IPS DF 4.7 (cell line): ENCODE measurements at regions not wholly inside any gene's neighbourhood (a gene's known extent, or its start where the extent isn't known, plus 50 kb on each side); places are given as distances from the start of the nearest gene placed in this dataset.
A peak's percentile ranks its signal among the peaks of the same experiment; 100 is the strongest.

Experiments used
- DNase-seq: peaks from one replicate; pipeline ENCODE4 v3.0.0-alpha.2; 2013; ENCODE audit warnings: low spot score; ENCODE audit errors: extremely low read depth

- DNase-seq, result no peak
Observed at GRCh38 chr18:41371156-41372045, 583.6 kb upstream of the PIK3C3 start.

DNA sequence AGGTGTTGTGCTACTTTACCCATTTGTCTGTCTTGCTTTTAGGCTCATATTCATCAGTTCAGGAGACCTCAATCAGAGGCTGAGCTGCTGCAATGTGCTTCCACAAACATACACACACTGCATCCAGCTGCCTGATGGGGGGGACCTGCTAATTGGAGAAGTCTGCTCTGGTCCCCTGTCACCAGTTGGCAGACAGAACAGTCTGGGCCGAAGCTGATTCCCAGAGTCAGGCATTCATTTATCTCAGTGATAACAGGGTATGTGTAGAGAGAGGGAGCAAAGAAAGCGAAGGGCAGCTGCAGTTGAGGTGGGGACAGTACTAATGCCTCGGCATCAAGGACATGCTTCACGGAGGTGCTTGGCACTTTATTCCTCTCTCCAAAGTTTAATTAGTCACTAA is 584.3 kb upstream of the PIK3C3 start:
- no peak for DNase-seq

DNA sequence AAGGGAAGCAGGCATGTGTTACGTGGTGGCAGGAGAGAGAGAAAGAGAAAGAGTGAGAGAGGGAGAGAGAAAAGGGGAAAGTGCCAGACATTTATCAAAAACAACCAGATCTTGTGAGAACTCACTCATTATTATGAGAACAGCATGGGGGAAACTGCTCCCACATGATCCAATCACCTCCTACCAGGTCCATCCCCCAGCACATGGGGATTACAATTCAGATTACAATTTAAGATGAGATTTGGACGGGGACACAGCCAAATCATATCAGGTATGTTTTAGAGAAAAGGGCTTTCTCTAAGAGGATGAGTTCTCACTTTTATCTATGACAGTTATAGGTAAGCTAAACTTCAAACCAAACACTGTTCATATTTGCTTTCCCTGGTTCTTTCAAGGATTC is 597.3 kb upstream of the PIK3C3 start:
- no peak for DNase-seq

DNA sequence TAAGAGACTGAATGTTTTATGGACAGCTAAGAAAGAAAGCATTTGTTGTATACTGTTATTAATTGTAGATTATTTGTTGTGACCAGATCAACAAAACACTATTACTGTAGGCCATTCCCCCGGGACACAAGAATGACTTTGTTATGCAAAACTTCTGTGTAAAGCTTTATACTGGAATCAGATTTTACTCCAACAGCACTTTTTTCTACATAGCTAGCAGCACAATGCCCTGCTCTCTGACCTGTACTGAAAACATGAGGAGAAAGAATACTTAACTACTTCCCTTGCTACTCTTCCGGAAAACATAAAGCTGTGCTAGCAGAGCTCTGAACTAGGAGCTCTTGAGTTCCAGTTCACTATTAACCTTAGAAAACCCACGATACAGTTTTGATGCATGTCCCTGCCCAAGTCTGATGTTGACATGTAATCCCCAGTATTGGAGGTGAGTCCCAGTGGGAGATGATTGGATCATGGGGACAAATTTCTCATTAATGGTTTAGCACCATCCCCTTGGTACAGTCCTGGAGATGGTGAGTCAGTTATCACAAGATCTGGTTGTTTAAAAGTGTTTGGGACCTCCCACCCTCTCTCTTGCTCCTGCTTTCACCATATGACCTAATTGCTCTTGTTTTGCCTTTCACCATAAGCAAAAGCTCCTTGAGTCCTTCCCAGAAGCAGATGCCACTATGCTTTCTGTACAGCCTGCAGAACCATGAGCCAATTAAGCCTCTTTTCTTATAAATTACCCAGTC is 601.1 kb upstream of the PIK3C3 start:
- no peak for DNase-seq

DNA sequence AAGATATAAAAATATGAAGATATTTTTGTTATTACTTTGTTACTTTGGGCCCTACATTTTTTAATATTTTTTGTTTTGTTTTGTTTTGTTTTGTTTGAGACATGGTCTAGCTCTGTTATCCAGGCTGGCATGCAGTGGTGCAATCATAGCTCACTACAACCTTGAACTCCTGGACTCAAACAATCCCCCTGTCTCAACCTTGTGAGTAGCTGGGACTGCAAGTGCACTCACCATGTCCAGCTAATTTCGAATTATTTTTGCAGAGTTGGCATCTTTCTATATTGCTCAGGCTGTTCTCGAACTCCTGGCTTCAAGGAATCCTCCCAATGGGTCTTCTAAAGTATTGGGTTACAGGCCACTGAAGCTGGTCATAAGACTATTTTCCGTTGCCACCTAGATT is 603.6 kb upstream of the PIK3C3 start:
- no peak for DNase-seq

GRCh38 chr18:41347057-41347456 is 608.0 kb upstream of the PIK3C3 start:
- DNase-seq, result no peak

DNA sequence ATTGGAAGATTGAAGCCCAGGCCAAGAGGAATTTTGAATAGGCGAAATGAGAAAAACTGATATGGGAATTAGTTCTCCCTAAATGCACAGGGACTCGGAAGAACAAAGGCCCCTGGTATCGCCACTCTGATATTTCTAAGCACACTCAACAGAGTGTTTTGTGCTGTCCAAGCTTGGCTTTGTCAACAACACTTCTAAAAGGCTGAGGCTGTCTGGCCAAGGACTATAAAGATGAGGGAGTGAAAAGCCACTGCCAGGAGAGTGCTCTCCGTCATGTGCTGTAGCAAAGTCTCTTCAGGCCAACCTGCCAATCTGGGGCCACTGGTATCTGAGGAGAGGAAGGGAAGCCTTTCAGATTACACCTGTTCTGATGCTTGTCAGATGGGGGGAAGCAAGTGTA is 611.2 kb upstream of the PIK3C3 start:
- no peak for DNase-seq

- DNase-seq, result no peak
Observed at GRCh38 chr18:41338341-41338740, 616.7 kb upstream of the PIK3C3 start.

- DNase-seq, result no peak
Observed at GRCh38 chr18:41331661-41332060, 623.4 kb upstream of the PIK3C3 start.

DNA sequence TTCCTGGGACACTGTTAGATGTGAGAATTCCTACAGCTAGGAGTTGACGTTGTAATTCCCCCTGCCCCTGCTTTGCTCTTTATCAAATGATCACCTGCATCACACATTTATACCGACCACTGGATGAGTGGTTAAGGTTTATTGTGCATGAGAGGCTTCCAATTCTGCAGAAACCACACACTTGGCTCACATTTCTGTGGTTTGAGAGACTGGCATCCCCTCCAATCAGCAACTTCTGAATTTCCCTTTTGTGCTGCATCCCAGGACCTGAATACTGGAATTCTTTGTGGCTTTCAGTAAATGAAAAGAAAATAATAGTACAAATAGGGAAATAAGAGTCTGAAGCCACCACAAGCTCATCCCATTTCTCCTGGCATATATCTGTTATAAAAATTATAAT is 628.7 kb upstream of the PIK3C3 start:
- DNase-seq, result no peak

DNA sequence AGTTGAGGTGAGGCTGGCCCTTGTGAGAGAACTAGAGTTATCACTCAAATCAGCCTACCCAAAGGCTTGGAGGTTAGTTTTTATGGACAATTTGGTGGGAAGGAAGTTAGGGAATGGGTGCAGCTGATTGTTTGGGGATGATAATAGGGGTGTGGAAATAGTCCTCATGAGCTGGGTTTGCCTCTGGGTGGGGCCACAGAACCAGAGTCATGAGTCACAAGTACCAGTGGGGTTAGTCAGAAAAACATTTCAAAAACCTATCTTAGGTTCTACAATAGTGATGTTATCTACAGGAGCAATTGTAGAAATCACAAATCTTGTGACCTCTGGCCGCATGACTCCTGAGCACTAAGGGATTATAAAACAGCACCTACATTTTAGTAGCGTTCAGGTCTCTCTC is 630.1 kb upstream of the PIK3C3 start:
- DNase-seq, result no peak

GRCh38 chr18:41324020-41324791 is 630.8 kb upstream of the PIK3C3 start:
- no peak for DNase-seq

DNA sequence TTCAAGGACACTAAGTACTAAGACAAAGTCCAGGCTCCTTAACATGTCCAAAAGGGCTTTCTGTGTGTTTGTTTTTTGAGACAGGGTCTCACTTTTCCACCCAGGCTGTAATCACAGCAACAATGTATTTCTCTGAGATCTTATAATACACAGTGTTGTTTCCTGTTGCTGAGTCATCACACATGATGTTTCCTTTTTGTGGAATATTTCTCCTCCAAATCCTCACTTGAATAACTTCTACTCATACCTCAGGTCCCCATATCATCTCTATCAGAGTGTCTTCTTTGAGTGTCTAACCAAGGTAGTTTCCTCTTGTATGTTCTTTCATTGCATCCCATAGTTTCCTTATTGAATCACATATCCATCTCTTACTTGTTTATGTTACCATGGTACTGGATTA is 632.0 kb upstream of the PIK3C3 start:
- no peak for DNase-seq

- no peak for DNase-seq
Observed at GRCh38 chr18:41320100-41320499, 634.9 kb upstream of the PIK3C3 start.

DNA sequence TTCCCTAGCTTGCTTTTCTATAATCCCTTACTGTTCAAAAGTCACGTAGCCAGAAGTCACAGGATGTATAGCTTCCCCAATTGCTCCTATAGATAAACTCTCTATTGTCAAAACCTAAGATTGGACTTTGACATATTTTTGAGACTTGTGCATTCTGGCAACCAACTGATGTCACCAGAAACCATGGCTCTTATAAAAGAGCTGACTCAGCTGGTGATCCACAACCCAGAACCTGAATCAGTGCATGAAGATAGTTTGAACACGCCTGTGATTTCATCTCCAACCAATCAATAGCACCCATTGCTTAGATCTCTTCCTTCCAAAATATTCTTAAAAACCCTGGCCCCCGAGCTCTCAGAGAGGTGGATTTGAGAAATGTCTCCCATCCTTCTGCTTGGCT is 639.9 kb upstream of the PIK3C3 start:
- DNase-seq, result no peak

DNA sequence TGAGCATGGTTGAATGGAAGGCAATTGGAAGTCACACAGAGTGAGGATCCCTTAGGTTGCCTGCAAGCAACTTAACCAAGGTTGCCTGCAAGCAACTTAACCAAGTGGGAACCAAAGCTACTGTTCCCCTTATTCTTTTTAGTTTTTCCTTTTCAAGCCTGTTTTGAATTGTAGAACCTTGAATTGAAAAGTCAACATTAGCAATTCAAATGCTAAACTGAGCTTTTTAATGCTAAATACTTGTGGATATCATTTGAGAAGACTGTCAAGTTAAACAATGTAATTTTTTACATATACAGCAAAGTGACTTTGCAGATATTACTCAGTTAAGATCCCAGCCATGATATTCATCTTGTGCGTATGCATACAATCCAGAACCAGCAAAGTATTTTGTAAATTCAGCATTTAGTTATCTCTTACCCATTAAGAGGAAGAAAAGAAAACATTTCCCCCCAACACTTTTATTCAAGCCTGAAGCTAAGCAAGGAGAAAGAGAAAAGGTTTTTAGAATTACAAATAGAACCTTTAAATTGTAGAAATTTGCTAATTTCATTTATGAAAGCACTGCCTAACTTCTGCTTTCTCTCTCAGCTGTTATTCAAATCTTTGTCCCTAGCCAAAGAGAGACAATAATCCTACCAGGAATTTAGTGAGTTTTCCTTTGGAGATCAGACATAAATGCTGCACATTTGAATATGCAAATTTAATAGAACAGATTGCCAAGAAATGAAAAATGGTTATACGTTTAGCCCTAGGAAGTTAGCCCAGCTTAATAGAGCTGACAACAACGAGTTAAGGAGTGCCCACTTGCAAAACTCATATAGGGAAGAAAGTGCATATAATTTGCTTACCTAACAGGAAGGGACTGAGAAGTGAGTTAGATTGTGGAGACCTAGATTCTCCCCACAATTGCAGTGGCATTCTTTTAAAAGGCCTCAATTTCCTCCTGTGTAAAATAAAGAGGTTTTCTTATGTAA is 643.2 kb upstream of the PIK3C3 start:
- peak; percentile 51 for DNase-seq

- DNase-seq, result no peak
Observed at GRCh38 chr18:41297740-41298139, 657.3 kb upstream of the PIK3C3 start.

GRCh38 chr18:41269294-41269693 is 685.7 kb upstream of the PIK3C3 start:
- DNase-seq, result no peak

- DNase-seq, result no peak
Observed at GRCh38 chr18:41268271-41268670, 686.8 kb upstream of the PIK3C3 start.

GRCh38 chr18:41266616-41267015 is 688.4 kb upstream of the PIK3C3 start:
- no peak for DNase-seq

DNA sequence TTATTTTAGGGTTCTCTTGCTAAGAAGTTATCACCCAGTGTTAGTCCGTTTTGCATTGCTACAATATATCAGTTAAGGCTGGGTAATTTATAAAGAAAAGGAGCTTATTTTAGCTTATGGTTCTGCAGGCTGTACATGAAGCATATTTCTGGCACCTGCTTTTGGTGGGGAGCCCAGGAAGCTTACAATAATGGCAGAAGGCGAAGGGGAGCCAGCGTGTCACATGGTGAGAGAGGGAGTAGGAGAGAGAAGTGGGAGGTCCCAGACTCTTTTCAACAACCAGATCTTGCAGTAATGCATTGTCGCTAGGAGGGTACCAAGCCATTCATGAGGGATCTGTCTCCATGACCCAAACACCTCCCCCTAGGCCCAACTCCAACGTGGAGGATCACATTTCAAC is 688.8 kb upstream of the PIK3C3 start:
- DNase-seq, result no peak
